GM06990 (cell line): ENCODE measurements at regions not wholly inside any gene's neighbourhood (a gene's known extent, or its start where the extent isn't known, plus 50 kb on each side); places are given as distances from the start of the nearest gene placed in this dataset.

Experiments
- DNase-seq: peaks from one replicate; pipeline ENCODE4 v3.0.0-alpha.2; 2011; ENCODE audit not compliant: insufficient read length; ENCODE audit errors: extremely low read depth
- H3K27me3 ChIP-seq: replicated peaks from 2 replicates; pipeline ENCODE4 v1.6.0; 2011; ENCODE audit warnings: low read length; ENCODE audit not compliant: control insufficient read depth, insufficient read depth
- H3K36me3 ChIP-seq: 2 replicates; pipeline ENCODE4 v1.5.1; 2011; ENCODE audit warnings: low read length; ENCODE audit not compliant: control insufficient read depth, insufficient read depth
- H3K4me3 ChIP-seq: replicated peaks from 2 replicates; pipeline ENCODE4 v1.5.1; 2011; ENCODE audit warnings: low read depth, mild to moderate bottlenecking, control low read depth, low read length
- CTCF ChIP-seq: IDR thresholded peaks from 2 replicates; pipeline ENCODE4 v1.5.1; 2011; ENCODE audit warnings: low read length, control low read depth, mild to moderate bottlenecking, inconsistent platforms; ENCODE audit not compliant: insufficient read depth, poor library complexity, severe bottlenecking

GRCh38 chr3:86856711-86857110, 134.2 kb downstream of the VGLL3 start:
- TF ChIP-seq CTCF = no peak
- H3K36me3 ChIP-seq = no peaks in the 10 kb centered on the region
- no peaks in the 10 kb centered on the region for H3K27me3 ChIP-seq
- H3K4me3 ChIP-seq = no peak overlapping the region
- no peak for DNase-seq

GRCh38 chr3:86849991-86850390, 141.0 kb downstream of the VGLL3 start:
- Histone ChIP-seq H3K4me3 (no peak overlapping the region), H3K36me3 (no peaks in the 10 kb centered on the region), H3K27me3 (no peaks in the 10 kb centered on the region)
- DNase-seq = no peak
- TF ChIP-seq CTCF = no peak

GRCh38 chr3:86845726-86846125, 145.2 kb downstream of the VGLL3 start:
- Histone ChIP-seq H3K36me3 (no peaks in the 10 kb centered on the region), H3K4me3 (no peak overlapping the region), H3K27me3 (no peaks in the 10 kb centered on the region)
- no peak for DNase-seq
- no peak for TF ChIP-seq CTCF

GRCh38 chr3:86838927-86839326, 152.0 kb downstream of the VGLL3 start:
- Histone ChIP-seq H3K36me3 (no peaks in the 10 kb centered on the region), H3K27me3 (no peaks in the 10 kb centered on the region), H3K4me3 (no peak overlapping the region)
- no peak for TF ChIP-seq CTCF
- no peak for DNase-seq

- no peak for TF ChIP-seq CTCF
These were observed 153.1 kb downstream of the VGLL3 start for GRCh38 chr3:86837871-86838270.

GRCh38 chr3:86830566-86830965, 160.4 kb downstream of the VGLL3 start:
- Histone ChIP-seq H3K4me3 (no peak overlapping the region), H3K36me3 (no peaks in the 10 kb centered on the region), H3K27me3 (no peaks in the 10 kb centered on the region)
- no peak for DNase-seq
- TF ChIP-seq CTCF = no peak

More at GRCh38 chr3:86837871-86838270, 153.1 kb downstream of the VGLL3 start:
- no peak overlapping the region for H3K4me3 ChIP-seq
- DNase-seq = no peak
- no peaks in the 10 kb centered on the region for H3K36me3 ChIP-seq
- H3K27me3 ChIP-seq = no peaks in the 10 kb centered on the region
